SK-N-SH (cell line): ENCODE measurements at regions not wholly inside any gene's neighbourhood (a gene's known extent, or its start where the extent isn't known, plus 50 kb on each side); places are given as distances from the start of the nearest gene placed in this dataset.

Source experiments
- CTCF ChIA-PET: fragments of 300-600, 350-600 bp; formaldehyde crosslinking; extraction: SDS; loops from one replicate; lab custom pipeline; 2021; lab: Yijun Ruan, JAX
- POLR2A ChIA-PET: fragments of 350-600 bp; sonication (Branson Sonifier 250); formaldehyde crosslinking; extraction: SDS; loops from one replicate; lab custom pipeline; 2020; ENCODE audit warnings: antibody characterized with exemption, inconsistent platforms; lab: Yijun Ruan, JAX
- DNase-seq: peaks from one replicate; pipeline ENCODE4 v3.0.0; 2012
- H2AFZ ChIP-seq: fragments of 200-600 bp; sonication (generic); 2 replicates; pipeline ENCODE4 v1.8.1; 2016; ENCODE audit warnings: antibody characterized with exemption, mild to moderate bottlenecking, low read depth
- H3F3A ChIP-seq: fragments of 200-600 bp; sonication (generic); replicated peaks from 2 replicates; pipeline ENCODE3; 2016; ENCODE audit warnings: antibody characterized with exemption, mild to moderate bottlenecking; ENCODE audit not compliant: insufficient read depth
- H3K27ac ChIP-seq, 2 experiments: fragments of 200-500 bp in 1 of 2; fragments of 200-600 bp in 1 of 2; sonication (Bioruptor generic) in 1 of 2; sonication (generic), shearing (Covaris generic) in 1 of 2; 2 replicates each; pipeline versions ENCODE4 v1.5.1 to v1.6.1; 2014 to 2016; ENCODE audit warnings: low read depth in 2 of 2, inconsistent platforms in 1 of 2, low read length in 1 of 2, mild to moderate bottlenecking in 1 of 2, mixed read lengths in 1 of 2
- H3K27me3 ChIP-seq: fragments of 200-600 bp; sonication (generic), shearing (Covaris generic); 2 replicates; pipeline ENCODE4 v1.6.1; 2016; ENCODE audit warnings: mixed run types; ENCODE audit not compliant: insufficient read depth
- H3K36me3 ChIP-seq, 2 experiments: fragments of 200-500 bp in 1 of 2; fragments of 200-600 bp in 1 of 2; sonication (Bioruptor generic) in 1 of 2; sonication (generic) in 1 of 2; replicated peaks in 1 of 2; 2 replicates each; pipeline versions ENCODE3 to v1.5.1; 2014 to 2016; ENCODE audit warnings: low read length in 1 of 2, mild to moderate bottlenecking in 1 of 2; ENCODE audit not compliant: insufficient read depth in 2 of 2, control insufficient read depth in 1 of 2
- H3K4me1 ChIP-seq, 2 experiments: fragments of 200-500 bp in 1 of 2; fragments of 200-600 bp in 1 of 2; sonication (Bioruptor generic) in 1 of 2; sonication (generic), shearing (Covaris generic) in 1 of 2; 2 replicates each; pipeline versions ENCODE4 v1.5.1 to v1.6.1; 2014 to 2016; ENCODE audit warnings: low read depth in 1 of 2, low read length in 1 of 2, mixed run types in 1 of 2; ENCODE audit not compliant: insufficient read depth in 2 of 2, control insufficient read depth in 1 of 2
- H3K4me2 ChIP-seq: fragments of 200-600 bp; sonication (generic), shearing (Covaris generic); 2 replicates; pipeline ENCODE4 v1.6.1; 2017; ENCODE audit warnings: mixed run types
- H3K4me3 ChIP-seq, 2 experiments: fragments of 200-500 bp in 1 of 2; fragments of 200-600 bp in 1 of 2; sonication (Bioruptor generic) in 1 of 2; sonication (generic), shearing (Covaris generic) in 1 of 2; 2 replicates each; pipeline versions ENCODE4 v1.5.1 to v1.8.1; 2014 to 2016; ENCODE audit warnings: low read depth in 2 of 2, inconsistent platforms in 1 of 2, low read length in 1 of 2, mild to moderate bottlenecking in 1 of 2, mixed read lengths in 1 of 2, moderate library complexity in 1 of 2
- H3K79me2 ChIP-seq: fragments of 200-600 bp; sonication (generic); 2 replicates; pipeline ENCODE4 v1.8.1; 2017; ENCODE audit warnings: mild to moderate bottlenecking; ENCODE audit not compliant: insufficient read depth
- H3K9ac ChIP-seq: fragments of 200-600 bp; sonication (generic); 2 replicates; pipeline ENCODE4 v1.6.1; 2017; ENCODE audit warnings: mixed run types
- H3K9me2 ChIP-seq: fragments of 200-600 bp; sonication (generic); 2 replicates; pipeline ENCODE4 v1.6.1; 2017; ENCODE audit warnings: mixed run types
- H3K9me3 ChIP-seq: fragments of 200-600 bp; sonication (generic); 2 replicates; pipeline ENCODE4 v1.6.1; 2017; ENCODE audit warnings: mixed run types, mild to moderate bottlenecking, moderate library complexity
- H4K20me1 ChIP-seq: fragments of 200-600 bp; sonication (generic); 2 replicates; pipeline ENCODE4 v1.6.1; 2017; ENCODE audit warnings: mild to moderate bottlenecking, mixed run types; ENCODE audit not compliant: insufficient read depth
- ELF1 ChIP-seq: IDR thresholded peaks from 2 replicates; pipeline ENCODE4 v1.4.0; 2012
- EP300 ChIP-seq, 2 experiments: IDR thresholded peaks; 2 replicates each; pipeline versions ENCODE4 v1.4.0 to v1.6.1; 2012; ENCODE audit warnings: borderline replicate concordance in 1 of 2, low read depth in 1 of 2, low read length in 1 of 2
- FOSL2 ChIP-seq: IDR thresholded peaks from 2 replicates; pipeline ENCODE4 v1.4.0; 2012; ENCODE audit warnings: low read depth, mild to moderate bottlenecking, moderate library complexity, borderline replicate concordance
- FOXJ3 ChIP-seq: sonication (generic); formaldehyde crosslinking; IDR thresholded peaks from 2 replicates; pipeline ENCODE4 v1.5.1; 2020; ENCODE audit warnings: mild to moderate bottlenecking, missing genetic modification reagents
- FOXM1 ChIP-seq: IDR thresholded peaks from 2 replicates; pipeline ENCODE4 v1.4.0; 2012; ENCODE audit warnings: low read depth, mild to moderate bottlenecking
- GATA2 ChIP-seq: sonication (generic); formaldehyde crosslinking; IDR thresholded peaks from 2 replicates; pipeline ENCODE4 v1.5.0; 2020; ENCODE audit warnings: mild to moderate bottlenecking, missing genetic modification reagents
- JUND ChIP-seq: IDR thresholded peaks from 2 replicates; pipeline ENCODE4 v1.4.0; 2012
- MEF2A ChIP-seq: IDR thresholded peaks from 2 replicates; pipeline ENCODE4 v1.4.0; 2012; ENCODE audit warnings: low read depth, borderline replicate concordance
- MXI1 ChIP-seq: IDR thresholded peaks from 2 replicates; pipeline ENCODE4 v1.6.1; 2012; ENCODE audit warnings: mild to moderate bottlenecking, low read depth, low read length, improper control_type of control experiment
- NFIC ChIP-seq: IDR thresholded peaks from 2 replicates; pipeline ENCODE4 v1.4.0; 2012; ENCODE audit warnings: borderline replicate concordance
- NRF1 ChIP-seq: IDR thresholded peaks from 2 replicates; pipeline ENCODE4 v1.6.1; 2012; ENCODE audit warnings: low read depth, mild to moderate bottlenecking, low read length
- PBX3 ChIP-seq: IDR thresholded peaks from 2 replicates; pipeline ENCODE4; 2012
- POLR2AphosphoS5 ChIP-seq: IDR thresholded peaks from 2 replicates; pipeline ENCODE4 v1.6.1; 2012; ENCODE audit warnings: low read depth, low read length
- RCOR1 ChIP-seq: fragments of 150-350 bp; IDR thresholded peaks from 2 replicates; pipeline ENCODE4 v1.6.1; 2017; ENCODE audit warnings: antibody characterized with exemption, low read length
- RFX5 ChIP-seq: IDR thresholded peaks from 2 replicates; pipeline ENCODE4 v1.6.1; 2012; ENCODE audit warnings: mild to moderate bottlenecking, improper control_type of control experiment, low read length
- RXRA ChIP-seq: IDR thresholded peaks from 2 replicates; pipeline ENCODE4 v1.4.0; 2012; ENCODE audit warnings: low read depth, mild to moderate bottlenecking, borderline replicate concordance
- SIN3A ChIP-seq: IDR thresholded peaks from 2 replicates; pipeline ENCODE4 v1.6.1; 2012; ENCODE audit warnings: low read depth, mild to moderate bottlenecking, low read length, moderate library complexity, borderline replicate concordance
- TCF12 ChIP-seq: IDR thresholded peaks from 2 replicates; pipeline ENCODE4 v1.4.0; 2012
- TEAD4 ChIP-seq: IDR thresholded peaks from 2 replicates; pipeline ENCODE4 v1.4.0; 2012; ENCODE audit warnings: mild to moderate bottlenecking, borderline replicate concordance; ENCODE audit not compliant: insufficient read depth
- YY1 ChIP-seq: IDR thresholded peaks from 2 replicates; pipeline ENCODE4 v1.4.0; 2012; ENCODE audit warnings: low read depth, mild to moderate bottlenecking
- WGBS: methylation state at CpG from one replicate; pipeline ENCODE4 v1.1.6; 2017; ENCODE audit warnings: low lambda C conversion rate; 5-methylcytosine and 5-hydroxymethylcytosine counted together
- TF ChIP-seq, protein P1 (sequence below): IDR thresholded peaks from 2 replicates; pipeline ENCODE4 v1.6.1; 2012; ENCODE audit warnings: mild to moderate bottlenecking, low read depth, low read length, moderate library complexity
- TF ChIP-seq, protein P2 (sequence below): IDR thresholded peaks from 2 replicates; pipeline ENCODE4 v1.4.0; 2012; ENCODE audit warnings: low read depth, borderline replicate concordance
- TF ChIP-seq, protein P3 (sequence below): fragments of 200-600 bp; sonication (generic); IDR thresholded peaks from 2 replicates; pipeline ENCODE4 v1.6.1; 2017; ENCODE audit warnings: antibody characterized with exemption, mild to moderate bottlenecking, moderate library complexity

- TF ChIP-seq NFIC (peak; percentile 21; the same call in 1 of the 2 replicates), FOSL2 (peak; percentile 51; the same call in 1 of the 2 replicates), NRF1 (no peak), TEAD4 (peak; percentile 49; the same call in 1 of the 2 replicates), YY1 (no peak; the same call in 1 of the 2 replicates), MEF2A (no peak), JUND (peak; percentile 56), RXRA (peak; percentile 29; the same call in 1 of the 2 replicates)
- TF ChIP-seq, all 33 proteins: peak for 9
These were observed 162.4 kb downstream of the FOXO1 start (continued) for GRCh38 chr13:40503966-40504591.

DNA sequence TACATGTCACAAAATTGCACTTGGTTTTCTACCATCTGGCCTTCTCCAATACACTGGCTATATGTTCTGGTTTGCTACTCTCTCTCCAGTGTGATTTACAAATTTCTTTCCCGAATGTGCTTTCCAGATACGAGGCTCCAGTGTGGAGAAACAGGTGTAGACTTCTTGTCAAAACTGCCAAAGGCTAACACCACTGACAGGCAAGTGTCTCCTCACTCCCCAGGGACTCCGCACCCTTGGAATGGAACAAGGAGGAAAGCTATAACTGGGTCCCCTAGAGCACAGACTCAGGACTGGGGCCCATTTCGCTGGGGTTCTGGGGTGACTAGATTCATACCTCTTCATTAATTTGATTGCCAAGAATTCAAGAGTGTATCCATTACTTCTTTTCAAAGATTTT, 161.8 kb downstream of the FOXO1 start:
- CTCF ChIA-PET = no interaction called here
- Histone ChIP-seq H3F3A (peaks cover 11% of the 10 kb centered on the region), H4K20me1 (no peaks in the 10 kb centered on the region), H3K4me3 (no peak overlapping the region), H3K36me3 (no peaks in the 10 kb centered on the region), H2AFZ (no peak overlapping the region), H3K27me3 (no peaks in the 10 kb centered on the region), H3K27ac (peak overlapping the region in 1 of 2 experiments; percentile 85; a peak in 2 of 4 replicates), H3K9me2 (no peaks in the 10 kb centered on the region), H3K4me1 (peaks cover 0 to 16% of the 10 kb centered on the region in 2 experiments; a peak in 1 of 4 replicates), H3K4me2 (peak overlapping the region; percentile 24), H3K79me2 (no peaks in the 10 kb centered on the region), H3K9ac (peak overlapping the region; percentile 31; the same call in 1 of the 2 replicates), H3K9me3 (no peaks in the 10 kb centered on the region)
- 66% methylated on average over 4 of the region's 4 CpGs for WGBS
- DNase-seq = no peak
- POLR2A ChIA-PET = no interaction called here
- TF ChIP-seq ELF1 = no peak
- no peak for TF ChIP-seq RFX5
- TF ChIP-seq RXRA = no peak
- TF ChIP-seq SIN3A = no peak
- TF ChIP-seq, protein P1, sequence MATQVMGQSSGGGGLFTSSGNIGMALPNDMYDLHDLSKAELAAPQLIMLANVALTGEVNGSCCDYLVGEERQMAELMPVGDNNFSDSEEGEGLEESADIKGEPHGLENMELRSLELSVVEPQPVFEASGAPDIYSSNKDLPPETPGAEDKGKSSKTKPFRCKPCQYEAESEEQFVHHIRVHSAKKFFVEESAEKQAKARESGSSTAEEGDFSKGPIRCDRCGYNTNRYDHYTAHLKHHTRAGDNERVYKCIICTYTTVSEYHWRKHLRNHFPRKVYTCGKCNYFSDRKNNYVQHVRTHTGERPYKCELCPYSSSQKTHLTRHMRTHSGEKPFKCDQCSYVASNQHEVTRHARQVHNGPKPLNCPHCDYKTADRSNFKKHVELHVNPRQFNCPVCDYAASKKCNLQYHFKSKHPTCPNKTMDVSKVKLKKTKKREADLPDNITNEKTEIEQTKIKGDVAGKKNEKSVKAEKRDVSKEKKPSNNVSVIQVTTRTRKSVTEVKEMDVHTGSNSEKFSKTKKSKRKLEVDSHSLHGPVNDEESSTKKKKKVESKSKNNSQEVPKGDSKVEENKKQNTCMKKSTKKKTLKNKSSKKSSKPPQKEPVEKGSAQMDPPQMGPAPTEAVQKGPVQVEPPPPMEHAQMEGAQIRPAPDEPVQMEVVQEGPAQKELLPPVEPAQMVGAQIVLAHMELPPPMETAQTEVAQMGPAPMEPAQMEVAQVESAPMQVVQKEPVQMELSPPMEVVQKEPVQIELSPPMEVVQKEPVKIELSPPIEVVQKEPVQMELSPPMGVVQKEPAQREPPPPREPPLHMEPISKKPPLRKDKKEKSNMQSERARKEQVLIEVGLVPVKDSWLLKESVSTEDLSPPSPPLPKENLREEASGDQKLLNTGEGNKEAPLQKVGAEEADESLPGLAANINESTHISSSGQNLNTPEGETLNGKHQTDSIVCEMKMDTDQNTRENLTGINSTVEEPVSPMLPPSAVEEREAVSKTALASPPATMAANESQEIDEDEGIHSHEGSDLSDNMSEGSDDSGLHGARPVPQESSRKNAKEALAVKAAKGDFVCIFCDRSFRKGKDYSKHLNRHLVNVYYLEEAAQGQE = no peak
- no peak for TF ChIP-seq FOXM1
- TF ChIP-seq JUND = no peak
- no peak for TF ChIP-seq TCF12
- TF ChIP-seq NRF1 = no peak
- TF ChIP-seq, protein P2, sequence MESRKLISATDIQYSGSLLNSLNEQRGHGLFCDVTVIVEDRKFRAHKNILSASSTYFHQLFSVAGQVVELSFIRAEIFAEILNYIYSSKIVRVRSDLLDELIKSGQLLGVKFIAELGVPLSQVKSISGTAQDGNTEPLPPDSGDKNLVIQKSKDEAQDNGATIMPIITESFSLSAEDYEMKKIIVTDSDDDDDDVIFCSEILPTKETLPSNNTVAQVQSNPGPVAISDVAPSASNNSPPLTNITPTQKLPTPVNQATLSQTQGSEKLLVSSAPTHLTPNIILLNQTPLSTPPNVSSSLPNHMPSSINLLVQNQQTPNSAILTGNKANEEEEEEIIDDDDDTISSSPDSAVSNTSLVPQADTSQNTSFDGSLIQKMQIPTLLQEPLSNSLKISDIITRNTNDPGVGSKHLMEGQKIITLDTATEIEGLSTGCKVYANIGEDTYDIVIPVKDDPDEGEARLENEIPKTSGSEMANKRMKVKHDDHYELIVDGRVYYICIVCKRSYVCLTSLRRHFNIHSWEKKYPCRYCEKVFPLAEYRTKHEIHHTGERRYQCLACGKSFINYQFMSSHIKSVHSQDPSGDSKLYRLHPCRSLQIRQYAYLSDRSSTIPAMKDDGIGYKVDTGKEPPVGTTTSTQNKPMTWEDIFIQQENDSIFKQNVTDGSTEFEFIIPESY = no peak
- TF ChIP-seq, protein P3, sequence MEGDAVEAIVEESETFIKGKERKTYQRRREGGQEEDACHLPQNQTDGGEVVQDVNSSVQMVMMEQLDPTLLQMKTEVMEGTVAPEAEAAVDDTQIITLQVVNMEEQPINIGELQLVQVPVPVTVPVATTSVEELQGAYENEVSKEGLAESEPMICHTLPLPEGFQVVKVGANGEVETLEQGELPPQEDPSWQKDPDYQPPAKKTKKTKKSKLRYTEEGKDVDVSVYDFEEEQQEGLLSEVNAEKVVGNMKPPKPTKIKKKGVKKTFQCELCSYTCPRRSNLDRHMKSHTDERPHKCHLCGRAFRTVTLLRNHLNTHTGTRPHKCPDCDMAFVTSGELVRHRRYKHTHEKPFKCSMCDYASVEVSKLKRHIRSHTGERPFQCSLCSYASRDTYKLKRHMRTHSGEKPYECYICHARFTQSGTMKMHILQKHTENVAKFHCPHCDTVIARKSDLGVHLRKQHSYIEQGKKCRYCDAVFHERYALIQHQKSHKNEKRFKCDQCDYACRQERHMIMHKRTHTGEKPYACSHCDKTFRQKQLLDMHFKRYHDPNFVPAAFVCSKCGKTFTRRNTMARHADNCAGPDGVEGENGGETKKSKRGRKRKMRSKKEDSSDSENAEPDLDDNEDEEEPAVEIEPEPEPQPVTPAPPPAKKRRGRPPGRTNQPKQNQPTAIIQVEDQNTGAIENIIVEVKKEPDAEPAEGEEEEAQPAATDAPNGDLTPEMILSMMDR = no peak
- no peak for TF ChIP-seq POLR2AphosphoS5
- no peak for TF ChIP-seq FOXJ3 (CRISPR knock-in tag)
- no peak for TF ChIP-seq EP300 (IDR thresholded peaks at IDR 0.05; ENCODE audit: borderline replicate concordance in 1 of 2, low read depth in 1 of 2, low read length in 1 of 2)
- TF ChIP-seq PBX3 = no peak
- no peak for TF ChIP-seq MXI1
- no peak for TF ChIP-seq RCOR1
- TF ChIP-seq GATA2 (CRISPR knock-in tag) = no peak
- no peak for TF ChIP-seq TEAD4
